Activated naive CD4-positive, alpha-beta T cell treated with anti-CD3 and anti-CD28 coated beads for 36 hours (primary cell): ENCODE measurements at regions not wholly inside any gene's neighbourhood (a gene's known extent, or its start where the extent isn't known, plus 50 kb on each side); places are given as distances from the start of the nearest gene placed in this dataset.

Experiments
- CTCF ChIA-PET: fragments of 350-600 bp; sonication (Branson Sonifier 250); formaldehyde crosslinking; loops from one replicate; lab custom pipeline; 2021; ENCODE audit warnings: antibody characterized with exemption; lab: Charles Lee
- DNase-seq: peaks from one replicate; pipeline ENCODE4 v3.0.0-alpha.2; 2020
- H3K27ac Mint-ChIP-seq: one replicate; pipeline ENCODE4 v1.8.0; 2021; ENCODE audit warnings: mild to moderate bottlenecking, mixed read lengths
- H3K27me3 Mint-ChIP-seq: one replicate; pipeline ENCODE4 v1.8.0; 2021; ENCODE audit warnings: low read depth, mixed read lengths
- H3K36me3 Mint-ChIP-seq: one replicate; pipeline ENCODE4 v1.8.0; 2021; ENCODE audit warnings: low read depth, mixed read lengths
- H3K4me1 Mint-ChIP-seq: one replicate; pipeline ENCODE4 v1.8.0; 2021; ENCODE audit warnings: low read depth, mixed read lengths
- H3K4me3 Mint-ChIP-seq: one replicate; pipeline ENCODE4 v1.8.0; 2021; ENCODE audit warnings: mild to moderate bottlenecking, moderate library complexity, mixed read lengths
- H3K9me3 Mint-ChIP-seq: one replicate; pipeline ENCODE4 v1.8.0; 2021; ENCODE audit warnings: mixed read lengths
- intact Hi-C: fragments of 100-400 bp; cut with micrococcal nuclease; formaldehyde crosslinking; loops from one replicate; pipeline ENCODE4 v1.15.1; 2023

GRCh38 chr7:22655781-22656180 lies 71.2 kb upstream of the IL6 start:
- Mint-ChIP-seq H3K27me3 (no peaks in the 10 kb centered on the region), H3K9me3 (no peaks in the 10 kb centered on the region), H3K4me1 (peaks cover 6% of the 10 kb centered on the region), H3K36me3 (no peaks in the 10 kb centered on the region), H3K27ac (no peak overlapping the region), H3K4me3 (no peak overlapping the region)
- CTCF ChIA-PET, result interaction anchor here (1.0 to 2.2 kb wide), 2 partner anchors 14 to 95 kb away, joined by 3 to 7 read pairs; no protein-coding TSS in a partner anchor
- DNase-seq, result no peak
- intact Hi-C loops, result loop anchor here (5.0 kb wide), 1 partner anchor 402 kb away; no protein-coding TSS in a partner anchor

DNA sequence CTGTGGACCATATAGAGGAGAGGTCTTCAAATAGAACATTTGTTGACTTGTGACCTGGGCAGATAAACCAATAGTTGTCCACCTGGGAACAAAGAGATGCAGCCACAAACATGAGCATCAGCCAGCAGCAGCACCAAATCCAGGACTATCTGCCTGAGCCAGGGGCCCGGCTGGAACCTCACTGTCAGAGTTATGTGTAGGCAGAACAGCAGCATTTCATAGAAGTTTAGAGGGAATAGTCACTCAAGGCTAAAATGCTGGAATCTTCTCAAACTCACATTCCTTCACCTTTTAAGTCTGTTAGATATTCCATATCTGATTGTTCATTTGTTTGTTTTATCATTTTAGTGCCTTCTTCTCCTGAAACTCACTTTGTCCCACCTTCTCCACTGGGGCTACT lies 72.2 kb upstream of the IL6 start:
- no peaks in the 10 kb centered on the region for H3K36me3 Mint-ChIP-seq
- H3K4me1 Mint-ChIP-seq, result peaks cover 2% of the 10 kb centered on the region
- no peak for DNase-seq
- H3K4me3 Mint-ChIP-seq, result no peak overlapping the region
- no peak overlapping the region for H3K27ac Mint-ChIP-seq
- no peaks in the 10 kb centered on the region for H3K9me3 Mint-ChIP-seq
- CTCF ChIA-PET, result interaction anchor here (1.0 to 2.2 kb wide), 2 partner anchors 15 to 94 kb away, joined by 3 to 7 read pairs; no protein-coding TSS in a partner anchor
- H3K27me3 Mint-ChIP-seq, result no peaks in the 10 kb centered on the region
- intact Hi-C loops, result loop anchor here (5.0 kb wide), 1 partner anchor 402 kb away; no protein-coding TSS in a partner anchor

GRCh38 chr7:22653951-22654350 lies 73.0 kb upstream of the IL6 start:
- CTCF ChIA-PET, result interaction anchor here (0.8 to 2.2 kb wide), 2 partner anchors 78 to 94 kb away, joined by 3 to 7 read pairs; no protein-coding TSS in a partner anchor
- no peak for DNase-seq
- H3K27ac Mint-ChIP-seq, result no peak overlapping the region
- no peaks in the 10 kb centered on the region for H3K9me3 Mint-ChIP-seq
- H3K36me3 Mint-ChIP-seq, result no peaks in the 10 kb centered on the region
- peaks cover 2% of the 10 kb centered on the region for H3K4me1 Mint-ChIP-seq
- no peak overlapping the region for H3K4me3 Mint-ChIP-seq
- peaks cover 3% of the 10 kb centered on the region for H3K27me3 Mint-ChIP-seq
- intact Hi-C loops, result no loop called here

- peaks cover 5% of the 10 kb centered on the region for H3K9me3 Mint-ChIP-seq
- H3K27ac Mint-ChIP-seq, result no peak overlapping the region
- intact Hi-C loops, result no loop called here
- CTCF ChIA-PET, result interaction anchor here (1.3 to 1.4 kb wide), 2 partner anchors 75 to 77 kb away, joined by 3 to 4 read pairs; partner anchors contain the start of gene IL6
- DNase-seq, result no peak
- no peaks in the 10 kb centered on the region for H3K36me3 Mint-ChIP-seq
- H3K27me3 Mint-ChIP-seq, result peaks cover 5% of the 10 kb centered on the region
- no peaks in the 10 kb centered on the region for H3K4me1 Mint-ChIP-seq
- H3K4me3 Mint-ChIP-seq, result no peak overlapping the region
Observed at GRCh38 chr7:22651534-22652243, 75.3 kb upstream of the IL6 start.

DNA sequence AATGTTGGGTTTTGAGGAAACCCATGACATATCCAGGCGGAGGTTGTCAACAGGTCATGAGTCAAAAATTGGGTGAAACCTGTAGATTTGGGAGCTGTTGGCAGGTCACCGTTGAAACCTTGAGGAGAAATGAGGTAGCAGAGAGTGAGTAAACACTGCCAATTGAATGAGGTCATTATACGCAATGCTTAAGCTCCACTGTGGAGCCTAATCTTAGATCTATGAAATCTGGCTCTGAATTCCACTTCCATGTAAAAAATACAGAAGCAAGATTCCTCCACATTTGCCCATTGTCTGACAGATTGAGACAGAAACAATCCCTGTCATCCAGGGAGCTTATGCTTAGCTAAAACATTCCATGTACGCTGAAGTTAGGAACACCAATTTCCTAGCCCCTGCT lies 76.0 kb upstream of the IL6 start:
- intact Hi-C loops, result no loop called here
- no peaks in the 10 kb centered on the region for H3K36me3 Mint-ChIP-seq

DNA sequence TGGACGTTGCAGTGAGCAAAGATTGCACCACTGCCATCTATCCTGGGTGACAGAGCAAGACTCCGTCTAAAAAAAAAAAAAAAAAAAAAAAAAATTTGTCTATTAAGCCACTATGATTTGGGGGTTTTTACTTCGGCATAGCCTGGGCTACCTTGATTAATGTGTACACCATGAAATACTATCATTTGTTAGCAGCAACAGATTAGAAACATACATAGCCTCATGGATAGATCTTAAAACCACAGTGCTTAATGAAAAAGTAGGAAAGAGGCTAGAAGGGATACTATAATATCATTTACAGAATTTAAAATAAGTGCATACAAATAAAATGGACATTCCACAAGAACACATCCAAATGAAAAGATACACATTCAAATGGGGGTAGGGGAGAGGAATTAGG lies 77.3 kb upstream of the IL6 start:
- no peaks in the 10 kb centered on the region for H3K4me1 Mint-ChIP-seq
- no peak for DNase-seq
- CTCF ChIA-PET, result no interaction called here
- peaks cover 8% of the 10 kb centered on the region for H3K27me3 Mint-ChIP-seq
- H3K27ac Mint-ChIP-seq, result no peak overlapping the region
- H3K9me3 Mint-ChIP-seq, result peaks cover 22% of the 10 kb centered on the region
- peaks cover 3% of the 10 kb centered on the region for H3K36me3 Mint-ChIP-seq
- no peak overlapping the region for H3K4me3 Mint-ChIP-seq
- intact Hi-C loops, result no loop called here

More for the DNA sequence above, 76.0 kb upstream of the IL6 start:
- CTCF ChIA-PET, result interaction anchor here (1.3 to 1.4 kb wide), 2 partner anchors 76 to 78 kb away, joined by 3 to 4 read pairs; partner anchors contain the start of gene IL6
- peaks cover 8% of the 10 kb centered on the region for H3K27me3 Mint-ChIP-seq
- peaks cover 11% of the 10 kb centered on the region for H3K9me3 Mint-ChIP-seq
- H3K27ac Mint-ChIP-seq, result no peak overlapping the region
- no peak overlapping the region for H3K4me3 Mint-ChIP-seq
- H3K4me1 Mint-ChIP-seq, result no peaks in the 10 kb centered on the region
- no peak for DNase-seq

DNA sequence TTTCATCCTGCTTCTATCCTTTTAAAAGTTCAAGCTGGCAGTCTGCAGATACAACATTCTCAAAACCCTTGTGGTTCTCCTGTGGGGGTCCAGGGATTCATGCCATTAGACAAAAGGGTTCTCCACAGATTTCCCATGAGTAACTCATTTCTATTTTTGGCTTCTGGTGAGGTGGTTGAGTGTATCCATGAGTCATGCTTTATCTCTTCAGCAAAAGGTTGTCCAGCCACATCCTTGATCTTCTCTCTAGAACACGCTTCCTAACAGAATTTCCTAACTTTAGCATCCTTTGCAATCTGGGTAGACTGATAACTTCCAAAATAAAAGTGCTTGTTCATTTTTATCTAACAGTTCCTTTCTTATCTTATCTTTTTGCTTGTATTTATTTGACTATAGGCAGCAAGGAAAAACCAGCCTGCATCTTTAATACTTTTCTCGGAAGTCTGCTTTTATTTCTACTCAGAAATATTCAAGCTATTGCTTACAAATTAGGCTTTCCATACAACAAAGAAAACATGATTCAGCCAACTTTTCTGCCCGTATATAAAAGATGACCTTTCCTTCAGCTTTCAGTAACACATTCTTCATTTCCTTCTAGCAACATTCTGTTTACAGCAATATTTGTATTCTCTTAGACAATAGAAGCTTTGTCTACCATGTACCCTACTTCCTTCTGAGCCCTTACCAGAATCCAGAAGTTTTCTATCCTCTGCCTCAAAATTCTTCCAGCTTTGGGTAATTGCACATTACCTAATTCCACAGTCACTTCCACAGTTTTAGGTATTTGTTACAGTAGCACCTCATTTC lies 79.3 kb upstream of the IL6 start:
- no peak for DNase-seq
- Mint-ChIP-seq H3K9me3 (peaks cover 30% of the 10 kb centered on the region), H3K4me3 (no peak overlapping the region), H3K36me3 (peaks cover 5% of the 10 kb centered on the region), H3K27me3 (peaks cover 11% of the 10 kb centered on the region), H3K4me1 (no peaks in the 10 kb centered on the region), H3K27ac (no peak overlapping the region)
- intact Hi-C loops, result no loop called here
- CTCF ChIA-PET, result interaction anchor here (1.1 kb wide), 1 partner anchor 87 kb away, joined by 3 read pairs; no protein-coding TSS in a partner anchor

- Mint-ChIP-seq H3K4me1 (peaks cover 10% of the 10 kb centered on the region), H3K36me3 (peaks cover 5% of the 10 kb centered on the region), H3K4me3 (no peak overlapping the region), H3K9me3 (peaks cover 38% of the 10 kb centered on the region), H3K27me3 (peaks cover 11% of the 10 kb centered on the region), H3K27ac (no peak overlapping the region)
- intact Hi-C loops, result no loop called here
- CTCF ChIA-PET, result interaction anchor here (0.8 kb wide), 1 partner anchor 11 kb away, joined by 3 read pairs; no protein-coding TSS in a partner anchor
- no peak for DNase-seq
Observed at GRCh38 chr7:22645418-22646181, 81.4 kb upstream of the IL6 start.

DNA sequence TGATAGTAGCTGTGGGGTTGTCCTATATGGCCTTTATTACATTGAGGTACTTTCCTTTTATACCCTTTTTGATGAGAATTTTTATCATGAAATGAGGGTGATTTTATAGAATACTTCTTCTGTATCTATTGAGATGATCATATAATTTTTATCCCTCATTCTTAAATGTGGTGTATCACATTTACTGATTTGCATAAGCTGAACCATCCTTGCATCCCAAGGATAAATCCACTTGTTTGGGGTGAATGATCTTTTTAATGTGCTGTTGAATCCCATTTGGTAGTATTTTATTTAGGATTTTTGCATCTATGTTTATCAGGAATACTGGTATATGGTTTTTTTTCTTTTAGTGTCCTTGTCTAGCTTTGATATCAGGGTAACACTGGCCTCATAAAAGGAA lies 84.5 kb upstream of the IL6 start:
- intact Hi-C loops, result no loop called here
- Mint-ChIP-seq H3K4me3 (no peak overlapping the region), H3K27ac (no peak overlapping the region), H3K27me3 (peaks cover 8% of the 10 kb centered on the region), H3K4me1 (peaks cover 23% of the 10 kb centered on the region), H3K36me3 (peaks cover 5% of the 10 kb centered on the region), H3K9me3 (peaks cover 38% of the 10 kb centered on the region)
- CTCF ChIA-PET, result no interaction called here
- DNase-seq, result no peak

- H3K4me3 Mint-ChIP-seq, result no peak overlapping the region
- H3K36me3 Mint-ChIP-seq, result peaks cover 2% of the 10 kb centered on the region
- peaks cover 21% of the 10 kb centered on the region for H3K9me3 Mint-ChIP-seq
- intact Hi-C loops, result loop anchor here (1.0 kb wide), 6 partner anchors 22 to 86 kb away; no protein-coding TSS in a partner anchor
- H3K4me1 Mint-ChIP-seq, result peaks cover 23% of the 10 kb centered on the region
- CTCF ChIA-PET, result interaction anchor here (1.4 kb wide), 1 partner anchor 80 kb away, joined by 3 read pairs; no protein-coding TSS in a partner anchor
- peak overlapping the region; percentile 41 for H3K27ac Mint-ChIP-seq
- H3K27me3 Mint-ChIP-seq, result peaks cover 8% of the 10 kb centered on the region
- peak; percentile 75 for DNase-seq
Observed at GRCh38 chr7:22640269-22640668, 86.7 kb upstream of the IL6 start.

DNA sequence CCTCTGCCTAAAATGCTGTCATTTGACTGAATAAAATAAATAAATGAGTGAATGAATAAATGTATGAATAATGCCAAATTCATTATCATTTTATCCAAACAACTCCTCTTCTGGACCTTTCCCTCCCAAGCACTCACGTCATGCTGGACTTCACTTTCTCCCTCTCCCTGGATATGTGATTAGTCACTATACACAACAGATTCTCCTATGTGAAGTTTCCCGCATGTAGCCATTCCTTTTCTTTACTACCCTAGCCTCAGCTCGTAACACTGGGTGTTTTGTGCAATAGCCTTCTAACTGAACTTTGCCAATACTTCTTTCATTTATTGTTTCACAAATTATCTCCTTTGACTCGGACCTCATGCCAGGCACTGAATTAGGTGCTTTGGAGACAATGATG lies 87.6 kb upstream of the IL6 start:
- H3K27ac Mint-ChIP-seq, result no peak overlapping the region
- H3K4me1 Mint-ChIP-seq, result peaks cover 23% of the 10 kb centered on the region
- no peak for DNase-seq
- H3K27me3 Mint-ChIP-seq, result peaks cover 12% of the 10 kb centered on the region
- CTCF ChIA-PET, result interaction anchor here (0.8 to 1.4 kb wide), 3 partner anchors 36 to 87 kb away, joined by 3 to 4 read pairs (median 4); partner anchors contain the start of gene IL6
- intact Hi-C loops, result no loop called here
- peaks cover 2% of the 10 kb centered on the region for H3K36me3 Mint-ChIP-seq
- no peak overlapping the region for H3K4me3 Mint-ChIP-seq
- peaks cover 16% of the 10 kb centered on the region for H3K9me3 Mint-ChIP-seq
